SK-N-SH (cell line): ENCODE measurements at regions not wholly inside any gene's neighbourhood (a gene's known extent, or its start where the extent isn't known, plus 50 kb on each side); places are given as distances from the start of the nearest gene placed in this dataset.

Experiments
- CTCF ChIA-PET: fragments of 300-600, 350-600 bp; formaldehyde crosslinking; extraction: SDS; loops from one replicate; lab custom pipeline; 2021; lab: Yijun Ruan, JAX
- POLR2A ChIA-PET: fragments of 350-600 bp; sonication (Branson Sonifier 250); formaldehyde crosslinking; extraction: SDS; loops from one replicate; lab custom pipeline; 2020; ENCODE audit warnings: antibody characterized with exemption, inconsistent platforms; lab: Yijun Ruan, JAX
- DNase-seq: peaks from one replicate; pipeline ENCODE4 v3.0.0; 2012
- H2AFZ ChIP-seq: fragments of 200-600 bp; sonication (generic); 2 replicates; pipeline ENCODE4 v1.8.1; 2016; ENCODE audit warnings: antibody characterized with exemption, mild to moderate bottlenecking, low read depth
- H3F3A ChIP-seq: fragments of 200-600 bp; sonication (generic); replicated peaks from 2 replicates; pipeline ENCODE3; 2016; ENCODE audit warnings: antibody characterized with exemption, mild to moderate bottlenecking; ENCODE audit not compliant: insufficient read depth
- H3K27ac ChIP-seq, 2 experiments: fragments of 200-500 bp in 1 of 2; fragments of 200-600 bp in 1 of 2; sonication (Bioruptor generic) in 1 of 2; sonication (generic), shearing (Covaris generic) in 1 of 2; 2 replicates each; pipeline versions ENCODE4 v1.5.1 to v1.6.1; 2014 to 2016; ENCODE audit warnings: low read depth in 2 of 2, inconsistent platforms in 1 of 2, low read length in 1 of 2, mild to moderate bottlenecking in 1 of 2, mixed read lengths in 1 of 2
- H3K27me3 ChIP-seq: fragments of 200-600 bp; sonication (generic), shearing (Covaris generic); 2 replicates; pipeline ENCODE4 v1.6.1; 2016; ENCODE audit warnings: mixed run types; ENCODE audit not compliant: insufficient read depth
- H3K36me3 ChIP-seq, 2 experiments: fragments of 200-500 bp in 1 of 2; fragments of 200-600 bp in 1 of 2; sonication (Bioruptor generic) in 1 of 2; sonication (generic) in 1 of 2; replicated peaks in 1 of 2; 2 replicates each; pipeline versions ENCODE3 to v1.5.1; 2014 to 2016; ENCODE audit warnings: low read length in 1 of 2, mild to moderate bottlenecking in 1 of 2; ENCODE audit not compliant: insufficient read depth in 2 of 2, control insufficient read depth in 1 of 2
- H3K4me1 ChIP-seq, 2 experiments: fragments of 200-500 bp in 1 of 2; fragments of 200-600 bp in 1 of 2; sonication (Bioruptor generic) in 1 of 2; sonication (generic), shearing (Covaris generic) in 1 of 2; 2 replicates each; pipeline versions ENCODE4 v1.5.1 to v1.6.1; 2014 to 2016; ENCODE audit warnings: low read depth in 1 of 2, low read length in 1 of 2, mixed run types in 1 of 2; ENCODE audit not compliant: insufficient read depth in 2 of 2, control insufficient read depth in 1 of 2
- H3K4me2 ChIP-seq: fragments of 200-600 bp; sonication (generic), shearing (Covaris generic); 2 replicates; pipeline ENCODE4 v1.6.1; 2017; ENCODE audit warnings: mixed run types
- H3K4me3 ChIP-seq, 2 experiments: fragments of 200-500 bp in 1 of 2; fragments of 200-600 bp in 1 of 2; sonication (Bioruptor generic) in 1 of 2; sonication (generic), shearing (Covaris generic) in 1 of 2; 2 replicates each; pipeline versions ENCODE4 v1.5.1 to v1.8.1; 2014 to 2016; ENCODE audit warnings: low read depth in 2 of 2, inconsistent platforms in 1 of 2, low read length in 1 of 2, mild to moderate bottlenecking in 1 of 2, mixed read lengths in 1 of 2, moderate library complexity in 1 of 2
- H3K79me2 ChIP-seq: fragments of 200-600 bp; sonication (generic); 2 replicates; pipeline ENCODE4 v1.8.1; 2017; ENCODE audit warnings: mild to moderate bottlenecking; ENCODE audit not compliant: insufficient read depth
- H3K9ac ChIP-seq: fragments of 200-600 bp; sonication (generic); 2 replicates; pipeline ENCODE4 v1.6.1; 2017; ENCODE audit warnings: mixed run types
- H3K9me2 ChIP-seq: fragments of 200-600 bp; sonication (generic); 2 replicates; pipeline ENCODE4 v1.6.1; 2017; ENCODE audit warnings: mixed run types
- H3K9me3 ChIP-seq: fragments of 200-600 bp; sonication (generic); 2 replicates; pipeline ENCODE4 v1.6.1; 2017; ENCODE audit warnings: mixed run types, mild to moderate bottlenecking, moderate library complexity
- H4K20me1 ChIP-seq: fragments of 200-600 bp; sonication (generic); 2 replicates; pipeline ENCODE4 v1.6.1; 2017; ENCODE audit warnings: mild to moderate bottlenecking, mixed run types; ENCODE audit not compliant: insufficient read depth
- CHD2 ChIP-seq: fragments of 150-350 bp; IDR thresholded peaks from 2 replicates; pipeline ENCODE4 v1.6.1; 2018; ENCODE audit warnings: low read length; ENCODE audit not compliant: partially characterized antibody
- ELF1 ChIP-seq: IDR thresholded peaks from 2 replicates; pipeline ENCODE4 v1.4.0; 2012
- EZH2phosphoT487 ChIP-seq: fragments of 200-600 bp; sonication (generic); IDR thresholded peaks from 2 replicates; pipeline ENCODE4 v1.6.1; 2017; ENCODE audit warnings: low read depth, mixed run types, mild to moderate bottlenecking, antibody characterized with exemption, moderate library complexity, borderline replicate concordance
- FOXJ3 ChIP-seq: sonication (generic); formaldehyde crosslinking; IDR thresholded peaks from 2 replicates; pipeline ENCODE4 v1.5.1; 2020; ENCODE audit warnings: mild to moderate bottlenecking, missing genetic modification reagents
- MEF2A ChIP-seq: IDR thresholded peaks from 2 replicates; pipeline ENCODE4 v1.4.0; 2012; ENCODE audit warnings: low read depth, borderline replicate concordance
- SMC3 ChIP-seq: IDR thresholded peaks from 2 replicates; pipeline ENCODE4 v1.6.1; 2012; ENCODE audit warnings: low read depth, low read length, improper control_type of control experiment
- TEAD4 ChIP-seq: IDR thresholded peaks from 2 replicates; pipeline ENCODE4 v1.4.0; 2012; ENCODE audit warnings: mild to moderate bottlenecking, borderline replicate concordance; ENCODE audit not compliant: insufficient read depth
- WGBS: methylation state at CpG from one replicate; pipeline ENCODE4 v1.1.6; 2017; ENCODE audit warnings: low lambda C conversion rate; 5-methylcytosine and 5-hydroxymethylcytosine counted together
- TF ChIP-seq, protein P1 (sequence below): IDR thresholded peaks from 2 replicates; pipeline ENCODE4; 2012
- TF ChIP-seq, protein P2 (sequence below): IDR thresholded peaks from 2 replicates; pipeline ENCODE4 v1.6.1; 2012; ENCODE audit warnings: mild to moderate bottlenecking, low read depth, low read length, moderate library complexity
- TF ChIP-seq, protein P3 (sequence below): IDR thresholded peaks from 2 replicates; pipeline ENCODE4 v1.4.0; 2012; ENCODE audit warnings: low read depth, borderline replicate concordance

DNA sequence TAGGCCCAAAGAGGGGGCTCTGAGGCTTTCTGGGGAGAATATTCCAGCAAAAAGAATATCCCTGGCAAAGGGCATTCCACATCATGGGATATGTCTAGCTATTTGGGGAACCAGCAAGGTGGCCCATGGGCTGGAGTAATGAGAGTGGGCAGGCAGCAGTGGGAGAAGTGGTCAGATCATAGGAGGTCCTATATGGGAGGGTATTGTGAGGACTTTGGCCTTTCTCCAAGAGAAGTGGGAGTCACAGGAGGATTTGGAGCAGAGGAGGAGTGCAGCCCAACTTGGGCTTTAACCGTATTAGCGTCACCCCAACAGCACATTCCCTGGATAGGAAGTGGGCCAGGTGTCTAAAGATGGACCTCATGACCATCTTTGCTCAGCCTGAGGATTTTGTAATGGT is 151.4 kb downstream of the ENGASE start:
- CTCF ChIA-PET, result interaction anchor here (1.3 to 4.8 kb wide), 4 partner anchors 10 to 165 kb away, joined by 3 to 52 read pairs (median 4); no protein-coding TSS in a partner anchor
- POLR2A ChIA-PET, result no interaction called here
- Histone ChIP-seq H3K9me3 (no peaks in the 10 kb centered on the region), H3K4me1 (peaks cover 0 to 29% of the 10 kb centered on the region in 2 experiments; a peak in 2 of 4 replicates), H4K20me1 (no peaks in the 10 kb centered on the region), H3K9ac (no peak overlapping the region), H3F3A (no peaks in the 10 kb centered on the region), H3K27me3 (peaks cover 9% of the 10 kb centered on the region; the same call in 1 of the 2 replicates), H3K27ac (no peak overlapping the region), H3K4me3 (no peak overlapping the region), H3K4me2 (no peak overlapping the region), H3K36me3 (no peaks in the 10 kb centered on the region), H2AFZ (no peak overlapping the region), H3K9me2 (no peaks in the 10 kb centered on the region), H3K79me2 (no peaks in the 10 kb centered on the region)
- WGBS, result no CpG with 5 or more reads among the region's 2 CpGs
- TF ChIP-seq, protein P1, sequence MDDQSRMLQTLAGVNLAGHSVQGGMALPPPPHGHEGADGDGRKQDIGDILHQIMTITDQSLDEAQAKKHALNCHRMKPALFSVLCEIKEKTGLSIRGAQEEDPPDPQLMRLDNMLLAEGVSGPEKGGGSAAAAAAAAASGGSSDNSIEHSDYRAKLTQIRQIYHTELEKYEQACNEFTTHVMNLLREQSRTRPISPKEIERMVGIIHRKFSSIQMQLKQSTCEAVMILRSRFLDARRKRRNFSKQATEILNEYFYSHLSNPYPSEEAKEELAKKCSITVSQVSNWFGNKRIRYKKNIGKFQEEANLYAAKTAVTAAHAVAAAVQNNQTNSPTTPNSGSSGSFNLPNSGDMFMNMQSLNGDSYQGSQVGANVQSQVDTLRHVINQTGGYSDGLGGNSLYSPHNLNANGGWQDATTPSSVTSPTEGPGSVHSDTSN, result no peak
- TF ChIP-seq SMC3 (no peak), EZH2phosphoT487 (no peak), TEAD4 (no peak), MEF2A (no peak), CHD2 (no peak), FOXJ3 (CRISPR knock-in tag) (no peak), ELF1 (no peak)
- TF ChIP-seq, protein P2, sequence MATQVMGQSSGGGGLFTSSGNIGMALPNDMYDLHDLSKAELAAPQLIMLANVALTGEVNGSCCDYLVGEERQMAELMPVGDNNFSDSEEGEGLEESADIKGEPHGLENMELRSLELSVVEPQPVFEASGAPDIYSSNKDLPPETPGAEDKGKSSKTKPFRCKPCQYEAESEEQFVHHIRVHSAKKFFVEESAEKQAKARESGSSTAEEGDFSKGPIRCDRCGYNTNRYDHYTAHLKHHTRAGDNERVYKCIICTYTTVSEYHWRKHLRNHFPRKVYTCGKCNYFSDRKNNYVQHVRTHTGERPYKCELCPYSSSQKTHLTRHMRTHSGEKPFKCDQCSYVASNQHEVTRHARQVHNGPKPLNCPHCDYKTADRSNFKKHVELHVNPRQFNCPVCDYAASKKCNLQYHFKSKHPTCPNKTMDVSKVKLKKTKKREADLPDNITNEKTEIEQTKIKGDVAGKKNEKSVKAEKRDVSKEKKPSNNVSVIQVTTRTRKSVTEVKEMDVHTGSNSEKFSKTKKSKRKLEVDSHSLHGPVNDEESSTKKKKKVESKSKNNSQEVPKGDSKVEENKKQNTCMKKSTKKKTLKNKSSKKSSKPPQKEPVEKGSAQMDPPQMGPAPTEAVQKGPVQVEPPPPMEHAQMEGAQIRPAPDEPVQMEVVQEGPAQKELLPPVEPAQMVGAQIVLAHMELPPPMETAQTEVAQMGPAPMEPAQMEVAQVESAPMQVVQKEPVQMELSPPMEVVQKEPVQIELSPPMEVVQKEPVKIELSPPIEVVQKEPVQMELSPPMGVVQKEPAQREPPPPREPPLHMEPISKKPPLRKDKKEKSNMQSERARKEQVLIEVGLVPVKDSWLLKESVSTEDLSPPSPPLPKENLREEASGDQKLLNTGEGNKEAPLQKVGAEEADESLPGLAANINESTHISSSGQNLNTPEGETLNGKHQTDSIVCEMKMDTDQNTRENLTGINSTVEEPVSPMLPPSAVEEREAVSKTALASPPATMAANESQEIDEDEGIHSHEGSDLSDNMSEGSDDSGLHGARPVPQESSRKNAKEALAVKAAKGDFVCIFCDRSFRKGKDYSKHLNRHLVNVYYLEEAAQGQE, result no peak
- TF ChIP-seq, protein P3, sequence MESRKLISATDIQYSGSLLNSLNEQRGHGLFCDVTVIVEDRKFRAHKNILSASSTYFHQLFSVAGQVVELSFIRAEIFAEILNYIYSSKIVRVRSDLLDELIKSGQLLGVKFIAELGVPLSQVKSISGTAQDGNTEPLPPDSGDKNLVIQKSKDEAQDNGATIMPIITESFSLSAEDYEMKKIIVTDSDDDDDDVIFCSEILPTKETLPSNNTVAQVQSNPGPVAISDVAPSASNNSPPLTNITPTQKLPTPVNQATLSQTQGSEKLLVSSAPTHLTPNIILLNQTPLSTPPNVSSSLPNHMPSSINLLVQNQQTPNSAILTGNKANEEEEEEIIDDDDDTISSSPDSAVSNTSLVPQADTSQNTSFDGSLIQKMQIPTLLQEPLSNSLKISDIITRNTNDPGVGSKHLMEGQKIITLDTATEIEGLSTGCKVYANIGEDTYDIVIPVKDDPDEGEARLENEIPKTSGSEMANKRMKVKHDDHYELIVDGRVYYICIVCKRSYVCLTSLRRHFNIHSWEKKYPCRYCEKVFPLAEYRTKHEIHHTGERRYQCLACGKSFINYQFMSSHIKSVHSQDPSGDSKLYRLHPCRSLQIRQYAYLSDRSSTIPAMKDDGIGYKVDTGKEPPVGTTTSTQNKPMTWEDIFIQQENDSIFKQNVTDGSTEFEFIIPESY, result no peak
- no peak for DNase-seq
